NB4 (cell line): ENCODE measurements at regions not wholly inside any gene's neighbourhood (a gene's known extent, or its start where the extent isn't known, plus 50 kb on each side); places are given as distances from the start of the nearest gene placed in this dataset.

Experiments
- DNase-seq: peaks from one replicate; pipeline ENCODE4 v3.0.0; 2010; ENCODE audit warnings: low read depth
- H3K4me3 ChIP-seq: one replicate; pipeline ENCODE4 v1.5.1; 2011; ENCODE audit warnings: mild to moderate bottlenecking, low read depth, low read length, moderate library complexity
- MYC ChIP-seq: IDR thresholded peaks from 2 replicates; pipeline ENCODE4 v1.6.1; 2011; ENCODE audit warnings: low read depth, low read length
- POLR2A ChIP-seq: IDR thresholded peaks from 2 replicates; pipeline ENCODE4 v1.6.1; 2011; ENCODE audit warnings: mild to moderate bottlenecking; ENCODE audit not compliant: insufficient read length; ENCODE audit errors: extremely low read depth
- TF ChIP-seq, protein P1 (sequence below): IDR thresholded peaks from one replicate; pipeline ENCODE4 v1.5.1; 2012; ENCODE audit warnings: low read depth, low read length
- TF ChIP-seq, protein P2 (sequence below): IDR thresholded peaks from 2 replicates; pipeline ENCODE4 v1.6.1; 2011; ENCODE audit warnings: low read depth, low read length

DNA sequence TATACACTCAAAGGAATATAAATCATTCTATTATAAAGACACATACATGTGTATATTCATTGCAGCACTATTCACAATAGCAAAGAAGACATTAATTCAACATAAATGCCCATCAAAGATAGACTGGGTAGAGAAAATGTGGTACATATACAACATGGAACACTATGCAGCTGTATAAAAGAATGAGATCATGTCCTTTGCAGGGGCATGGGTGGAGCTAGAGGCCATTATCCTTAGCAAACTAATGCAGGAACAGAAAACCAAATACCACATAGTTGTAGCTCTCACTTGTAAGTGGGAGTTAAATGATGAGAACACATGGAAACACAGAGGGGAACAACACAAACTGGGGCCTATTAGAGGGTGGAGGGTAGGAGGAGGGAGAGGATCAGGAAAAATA is 121.0 kb upstream of the LOC128125822 start:
- H3K4me3 ChIP-seq = no peak overlapping the region
- no peak for TF ChIP-seq MYC
- TF ChIP-seq, protein P1, sequence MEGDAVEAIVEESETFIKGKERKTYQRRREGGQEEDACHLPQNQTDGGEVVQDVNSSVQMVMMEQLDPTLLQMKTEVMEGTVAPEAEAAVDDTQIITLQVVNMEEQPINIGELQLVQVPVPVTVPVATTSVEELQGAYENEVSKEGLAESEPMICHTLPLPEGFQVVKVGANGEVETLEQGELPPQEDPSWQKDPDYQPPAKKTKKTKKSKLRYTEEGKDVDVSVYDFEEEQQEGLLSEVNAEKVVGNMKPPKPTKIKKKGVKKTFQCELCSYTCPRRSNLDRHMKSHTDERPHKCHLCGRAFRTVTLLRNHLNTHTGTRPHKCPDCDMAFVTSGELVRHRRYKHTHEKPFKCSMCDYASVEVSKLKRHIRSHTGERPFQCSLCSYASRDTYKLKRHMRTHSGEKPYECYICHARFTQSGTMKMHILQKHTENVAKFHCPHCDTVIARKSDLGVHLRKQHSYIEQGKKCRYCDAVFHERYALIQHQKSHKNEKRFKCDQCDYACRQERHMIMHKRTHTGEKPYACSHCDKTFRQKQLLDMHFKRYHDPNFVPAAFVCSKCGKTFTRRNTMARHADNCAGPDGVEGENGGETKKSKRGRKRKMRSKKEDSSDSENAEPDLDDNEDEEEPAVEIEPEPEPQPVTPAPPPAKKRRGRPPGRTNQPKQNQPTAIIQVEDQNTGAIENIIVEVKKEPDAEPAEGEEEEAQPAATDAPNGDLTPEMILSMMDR = no peak
- TF ChIP-seq, protein P2, sequence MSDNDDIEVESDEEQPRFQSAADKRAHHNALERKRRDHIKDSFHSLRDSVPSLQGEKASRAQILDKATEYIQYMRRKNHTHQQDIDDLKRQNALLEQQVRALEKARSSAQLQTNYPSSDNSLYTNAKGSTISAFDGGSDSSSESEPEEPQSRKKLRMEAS = no peak
- no peak for TF ChIP-seq POLR2A
- no peak for DNase-seq

DNA sequence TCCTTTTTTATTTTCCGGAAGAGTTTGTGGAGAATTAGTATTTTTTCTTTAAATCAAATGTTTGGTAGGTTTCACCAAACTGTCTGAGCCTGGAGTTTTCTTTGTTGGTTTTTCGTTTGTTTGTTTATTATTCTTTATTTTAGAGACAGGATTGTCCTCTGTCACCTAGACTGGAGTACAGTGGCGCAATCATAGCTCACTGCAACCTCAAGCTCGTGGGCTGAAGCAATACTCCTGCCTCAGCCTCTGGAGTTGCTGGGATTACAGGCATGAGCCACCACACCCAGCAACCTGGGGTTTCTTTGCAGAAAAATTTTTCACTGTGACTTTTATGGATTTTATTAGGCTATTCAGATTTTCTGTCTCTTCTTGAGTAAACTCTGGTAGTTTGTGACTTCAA is 120.2 kb upstream of the LOC128125822 start:
- TF ChIP-seq, protein P1 = no peak
- TF ChIP-seq MYC = no peak
- no peak for TF ChIP-seq POLR2A
- TF ChIP-seq, protein P2 = no peak
- H3K4me3 ChIP-seq = no peak overlapping the region
- DNase-seq = peak; percentile 36

DNA sequence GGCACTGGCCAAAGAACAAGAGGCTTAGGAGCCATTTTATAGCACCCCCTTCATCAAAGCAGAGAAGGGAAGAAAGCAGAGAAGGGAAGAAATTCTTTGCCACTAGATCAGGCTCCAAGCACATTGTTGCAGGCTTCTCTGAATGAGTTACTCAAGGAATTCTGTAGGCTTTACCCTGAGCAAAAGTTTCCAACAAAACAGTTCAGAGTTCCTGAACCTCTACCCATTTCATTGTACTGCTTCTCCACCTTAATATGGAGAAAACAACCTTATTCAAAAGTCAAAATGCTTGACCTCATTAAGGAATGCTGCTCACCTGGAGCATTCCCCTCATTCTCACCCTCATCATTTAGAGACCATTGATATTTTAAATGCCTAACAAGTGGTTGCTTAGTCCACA is 115.5 kb upstream of the LOC128125822 start:
- DNase-seq = no peak
- TF ChIP-seq POLR2A (no peak), MYC (no peak)
- TF ChIP-seq, protein P2 = no peak
- TF ChIP-seq, protein P1 = no peak
- no peak overlapping the region for H3K4me3 ChIP-seq

DNA sequence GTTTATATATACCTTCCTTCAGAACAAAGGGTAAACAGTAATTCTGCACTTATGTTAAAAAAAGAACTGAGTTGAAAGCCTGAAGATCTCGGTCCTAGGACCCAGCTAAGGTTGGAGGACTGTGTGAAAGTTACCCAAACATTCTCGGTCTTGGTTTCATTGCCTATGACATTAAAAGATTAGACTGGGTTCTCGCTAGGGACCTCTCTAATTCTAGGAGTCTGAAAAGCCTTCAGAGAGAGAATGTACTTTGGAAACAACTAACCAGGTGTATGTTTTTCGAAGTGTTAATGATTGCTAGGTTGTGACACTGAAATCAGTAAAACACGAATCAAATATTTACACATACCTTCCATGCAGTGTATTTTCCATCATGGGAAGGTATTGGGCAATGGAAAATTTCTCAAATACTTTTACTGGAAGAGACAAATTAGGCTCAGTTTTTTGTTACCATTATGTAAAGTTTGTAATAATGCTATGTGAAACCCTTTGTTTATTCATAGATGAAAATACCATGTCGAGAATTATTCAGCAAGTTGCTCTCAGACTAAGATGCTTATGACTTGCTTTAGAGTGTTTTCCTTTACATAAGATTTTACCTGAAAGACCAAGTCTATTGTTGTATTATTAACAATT is 113.7 kb upstream of the LOC128125822 start:
- H3K4me3 ChIP-seq = no peak overlapping the region
- TF ChIP-seq MYC (no peak), POLR2A (no peak)
- TF ChIP-seq, protein P1 = no peak
- TF ChIP-seq, protein P2 = no peak
- DNase-seq = no peak

DNA sequence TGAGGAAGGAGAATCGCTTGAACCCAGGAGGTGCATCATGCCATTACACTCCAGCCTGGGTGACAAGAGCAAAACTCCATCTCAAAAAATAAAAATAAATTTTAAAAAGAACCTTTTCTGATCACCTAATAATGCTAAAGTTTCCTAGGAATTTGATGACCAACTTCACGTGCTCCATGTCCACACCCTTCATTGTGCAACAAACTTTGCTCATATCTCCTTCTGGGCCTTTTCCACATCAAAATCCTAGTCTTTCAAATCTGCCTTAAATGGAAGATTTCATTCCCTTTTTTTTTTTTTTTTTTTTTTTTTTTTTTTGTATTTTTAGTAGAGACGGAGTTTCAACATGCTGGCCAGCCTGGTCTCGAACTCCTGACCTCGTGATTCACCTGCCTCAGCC is 112.5 kb upstream of the LOC128125822 start:
- no peak overlapping the region for H3K4me3 ChIP-seq
- no peak for DNase-seq
- no peak for TF ChIP-seq MYC
- no peak for TF ChIP-seq POLR2A
- TF ChIP-seq, protein P1 = no peak
- TF ChIP-seq, protein P2 = no peak

DNA sequence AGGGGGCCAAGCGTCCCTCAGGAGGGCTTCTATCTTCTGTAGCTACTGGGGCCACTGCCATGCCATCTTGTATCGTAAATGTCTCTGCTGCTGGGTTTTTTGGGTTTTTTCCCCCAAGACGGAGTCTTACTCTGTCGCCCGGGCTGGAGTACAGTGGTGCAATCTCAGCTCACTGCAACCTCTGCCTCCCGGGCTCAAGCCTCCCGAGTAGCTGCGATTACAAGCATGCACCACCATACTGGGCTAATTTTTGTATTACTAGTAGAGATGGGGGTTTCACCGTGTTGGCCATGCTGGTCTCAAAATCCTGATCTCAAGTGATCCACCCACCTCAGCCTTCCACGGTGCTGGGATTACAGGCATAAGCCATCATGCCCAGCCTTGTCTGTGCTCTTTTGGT is 111.3 kb upstream of the LOC128125822 start:
- no peak for TF ChIP-seq MYC
- TF ChIP-seq, protein P1 = no peak
- TF ChIP-seq, protein P2 = no peak
- no peak for TF ChIP-seq POLR2A
- no peak for DNase-seq
- H3K4me3 ChIP-seq = no peak overlapping the region
